NB4 (cell line): ENCODE measurements at regions not wholly inside any gene's neighbourhood (a gene's known extent, or its start where the extent isn't known, plus 50 kb on each side); places are given as distances from the start of the nearest gene placed in this dataset.

Experiments
- CTCF ChIP-seq: IDR thresholded peaks from one replicate; pipeline ENCODE4 v1.5.1; 2012; ENCODE audit warnings: low read depth, low read length
- MAX ChIP-seq: IDR thresholded peaks from 2 replicates; pipeline ENCODE4 v1.6.1; 2011; ENCODE audit warnings: low read depth, low read length
- POLR2A ChIP-seq: IDR thresholded peaks from 2 replicates; pipeline ENCODE4 v1.6.1; 2011; ENCODE audit warnings: mild to moderate bottlenecking; ENCODE audit not compliant: insufficient read length; ENCODE audit errors: extremely low read depth

GRCh38 chr4:35347276-35347675 is 897.0 kb downstream of the ARAP2 start:
- TF ChIP-seq CTCF: no peak
- no peak for TF ChIP-seq POLR2A
- TF ChIP-seq MAX: no peak
